Stomach (tissue), 8 donors: ENCODE measurements at regions not wholly inside any gene's neighbourhood (a gene's known extent, or its start where the extent isn't known, plus 50 kb on each side); places are given as distances from the start of the nearest gene placed in this dataset.

ENCODE experiments used
- DNase-seq, 2 donors: peaks; one replicate each; pipeline versions ENCODE4 v3.0.0 to v3.0.0-alpha.2; 2013 to 2019
- H3K27ac ChIP-seq, 5 donors: fragments of 200-600 bp in 4 of 5; sonication (generic) in 4 of 5; one replicate each; pipeline ENCODE4 v1.5.1; 2013 to 2019; ENCODE audit warnings: mild to moderate bottlenecking in 1 of 5, moderate library complexity in 1 of 5
- H3K27me3 ChIP-seq, 3 donors: fragments of 200-600 bp; sonication (generic); one replicate each; pipeline ENCODE4 v1.5.1; 2017 to 2019; ENCODE audit warnings: mixed run types in 1 of 3
- H3K36me3 ChIP-seq, 4 donors: fragments of 200-600 bp; sonication (generic); 1 replicate in 3 of 4; 2 replicates in 1 of 4; pipeline ENCODE4 v1.5.1; 2016 to 2019
- H3K4me1 ChIP-seq, 4 donors: fragments of 200-600 bp; sonication (generic); one replicate each; pipeline ENCODE4 v1.5.1; 2016 to 2019
- H3K4me3 ChIP-seq, 4 donors: fragments of 200-600 bp; sonication (generic) in 3 of 4; one replicate each; pipeline ENCODE4 v1.5.1; 2016 to 2019; ENCODE audit warnings: mild to moderate bottlenecking in 1 of 4
- H3K9me3 ChIP-seq, 4 donors: fragments of 200-600 bp; sonication (generic); one replicate each; pipeline ENCODE4 v1.5.1; 2016 to 2019
- CTCF ChIP-seq, 7 experiments: fragments of 450-650 bp in 4 of 7; fragments of 200-600 bp in 3 of 7; sonication (generic) in 3 of 7; IDR thresholded peaks; one replicate each; pipeline ENCODE4 v1.5.1; 2016 to 2019; ENCODE audit warnings: antibody characterized with exemption in 7 of 7, control low read depth in 2 of 7, mild to moderate bottlenecking in 1 of 7
- EP300 ChIP-seq: sonication (generic); formaldehyde crosslinking; IDR thresholded peaks from one replicate; pipeline ENCODE4 v1.6.1; 2017; ENCODE audit warnings: antibody characterized with exemption
- POLR2A ChIP-seq, 4 donors: fragments of 450-650 bp; IDR thresholded peaks; one replicate each; pipeline ENCODE4 v1.6.1; 2016; ENCODE audit warnings: antibody characterized with exemption in 4 of 4, control low read depth in 2 of 4, mild to moderate bottlenecking in 1 of 4, moderate library complexity in 1 of 4
- POLR2AphosphoS5 ChIP-seq, 3 donors: sonication (generic); formaldehyde crosslinking; IDR thresholded peaks; one replicate each; pipeline ENCODE4 v1.6.1; 2016; ENCODE audit warnings: antibody characterized with exemption in 3 of 3
- WGBS, 5 donors: extraction: QIAGEN DNeasy Blood & Tissue Kit in 3 of 5; methylation state at CpG; one replicate each; pipeline versions ENCODE4 v1.1.5 to v1.1.7; 2013 to 2018; 5-methylcytosine and 5-hydroxymethylcytosine counted together
- intact Hi-C: fragments of 100-400 bp; cut with DNase I; formaldehyde crosslinking; loops from one replicate; pipeline ENCODE4 v1.15.1; 2023; ENCODE audit warnings: low total_unique reads
- donor health status: healthy with polysubstance abuse.
- donor health status: Bipolar disorder and iron deficiency.
- donor health status: healthy.

- intact Hi-C loops: no loop called here
- no peak for DNase-seq
- peaks cover 0 to 21% (median 0%) of the 10 kb centered on the region in 3 donors for H3K27me3 ChIP-seq
- 81 to 97% (median 88%) methylated on average over 5 of the region's 5 CpGs for WGBS, 5 donors
- TF ChIP-seq POLR2AphosphoS5 (IDR thresholded peaks at IDR 0.05) (no peak), CTCF (IDR thresholded peaks at IDR 0.05) (no peak), EP300 (no peak), POLR2A (IDR thresholded peaks at IDR 0.05) (no peak)
- no peak overlapping the region for H3K27ac ChIP-seq
- no peak overlapping the region for H3K4me3 ChIP-seq
- no peaks in the 10 kb centered on the region for H3K4me1 ChIP-seq
- H3K9me3 ChIP-seq: no peaks in the 10 kb centered on the region
- no peaks in the 10 kb centered on the region for H3K36me3 ChIP-seq
Observed at GRCh38 chr17:34852614-34853013, 108.6 kb downstream of the CCT6B start.

- no peak overlapping the region for H3K27ac ChIP-seq
- 76 to 79% (median 78%) methylated on average over 9 of the region's 9 CpGs for WGBS, 5 donors
- H3K36me3 ChIP-seq: no peaks in the 10 kb centered on the region
- H3K4me1 ChIP-seq: no peaks in the 10 kb centered on the region
- TF ChIP-seq POLR2AphosphoS5 (IDR thresholded peaks at IDR 0.05): no peak
- no peak for TF ChIP-seq CTCF (IDR thresholded peaks at IDR 0.05)
- TF ChIP-seq EP300: no peak
- TF ChIP-seq POLR2A (IDR thresholded peaks at IDR 0.05): no peak
- H3K4me3 ChIP-seq: no peak overlapping the region
- H3K27me3 ChIP-seq: peaks cover 0 to 16% (median 0%) of the 10 kb centered on the region in 3 donors
- intact Hi-C loops: no loop called here
- no peak for DNase-seq
- H3K9me3 ChIP-seq: no peaks in the 10 kb centered on the region
Observed at GRCh38 chr17:34851961-34852540, 109.2 kb downstream of the CCT6B start.

GRCh38 chr17:34850964-34851363, 110.3 kb downstream of the CCT6B start:
- WGBS, 5 donors: 49 to 65% (median 58%) methylated on average over 3 of the region's 3 CpGs
- intact Hi-C loops: no loop called here
- H3K4me3 ChIP-seq: no peak overlapping the region
- no peak for TF ChIP-seq EP300
- no peak for TF ChIP-seq CTCF (IDR thresholded peaks at IDR 0.05)
- no peak for TF ChIP-seq POLR2A (IDR thresholded peaks at IDR 0.05)
- no peak for TF ChIP-seq POLR2AphosphoS5 (IDR thresholded peaks at IDR 0.05)
- no peaks in the 10 kb centered on the region for H3K9me3 ChIP-seq
- no peaks in the 10 kb centered on the region for H3K4me1 ChIP-seq
- DNase-seq: no peak
- H3K27me3 ChIP-seq: peaks cover 0 to 10% (median 0%) of the 10 kb centered on the region in 3 donors
- no peaks in the 10 kb centered on the region for H3K36me3 ChIP-seq
- no peak overlapping the region for H3K27ac ChIP-seq

GRCh38 chr17:34850023-34850422, 111.2 kb downstream of the CCT6B start:
- no peak for DNase-seq
- Histone ChIP-seq H3K36me3 (no peaks in the 10 kb centered on the region), H3K4me3 (no peak overlapping the region), H3K27ac (no peak overlapping the region), H3K4me1 (no peaks in the 10 kb centered on the region), H3K27me3 (peaks cover 0 to under 1% (median 0%) of the 10 kb centered on the region in 3 donors), H3K9me3 (no peaks in the 10 kb centered on the region)
- 75 to 83% (median 81%) methylated on average over 4 of the region's 4 CpGs for WGBS, 5 donors
- TF ChIP-seq CTCF (IDR thresholded peaks at IDR 0.05): no peak
- no peak for TF ChIP-seq POLR2A (IDR thresholded peaks at IDR 0.05)
- TF ChIP-seq POLR2AphosphoS5 (IDR thresholded peaks at IDR 0.05): no peak
- no peak for TF ChIP-seq EP300
- intact Hi-C loops: no loop called here
